ENCODE measurements at regions not wholly inside any gene's neighbourhood (a gene's known extent, or its start where the extent isn't known, plus 50 kb on each side); places are given as distances from the start of the nearest gene placed in this dataset.

DNA sequence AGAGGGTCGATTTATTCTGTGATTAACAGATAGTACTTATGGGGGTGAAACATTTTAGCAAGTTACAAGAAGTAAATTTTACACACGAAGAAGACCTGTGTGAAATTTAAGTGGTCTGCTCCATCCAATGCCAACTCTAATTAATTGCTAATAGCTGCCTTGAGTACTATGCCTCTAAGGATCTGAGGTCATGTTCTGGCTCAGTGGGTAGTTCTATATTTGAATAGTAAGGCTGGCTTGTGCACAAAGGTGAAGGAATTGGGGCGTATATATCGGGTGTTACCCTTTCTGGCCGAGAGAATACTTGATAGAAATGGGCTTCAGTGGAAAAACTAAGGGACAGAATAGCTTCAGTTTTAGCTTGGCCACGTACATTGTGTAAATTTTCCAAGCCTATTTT, 345.2 kb upstream of the ANKRD30A start:
- TF ChIP-seq EP300 (IDR thresholded peaks at IDR 0.05; ENCODE audit: borderline replicate concordance): no peak
- no peak for TF ChIP-seq FOXM1 (IDR thresholded peaks at IDR 0.05; ENCODE audit: borderline replicate concordance, low read depth)
- TF ChIP-seq RAD21 (IDR thresholded peaks at IDR 0.05; ENCODE audit: low read depth): no peak
- no peak for TF ChIP-seq CREB1 (IDR thresholded peaks at IDR 0.05; ENCODE audit: low read depth)
- TF ChIP-seq, protein P1, sequence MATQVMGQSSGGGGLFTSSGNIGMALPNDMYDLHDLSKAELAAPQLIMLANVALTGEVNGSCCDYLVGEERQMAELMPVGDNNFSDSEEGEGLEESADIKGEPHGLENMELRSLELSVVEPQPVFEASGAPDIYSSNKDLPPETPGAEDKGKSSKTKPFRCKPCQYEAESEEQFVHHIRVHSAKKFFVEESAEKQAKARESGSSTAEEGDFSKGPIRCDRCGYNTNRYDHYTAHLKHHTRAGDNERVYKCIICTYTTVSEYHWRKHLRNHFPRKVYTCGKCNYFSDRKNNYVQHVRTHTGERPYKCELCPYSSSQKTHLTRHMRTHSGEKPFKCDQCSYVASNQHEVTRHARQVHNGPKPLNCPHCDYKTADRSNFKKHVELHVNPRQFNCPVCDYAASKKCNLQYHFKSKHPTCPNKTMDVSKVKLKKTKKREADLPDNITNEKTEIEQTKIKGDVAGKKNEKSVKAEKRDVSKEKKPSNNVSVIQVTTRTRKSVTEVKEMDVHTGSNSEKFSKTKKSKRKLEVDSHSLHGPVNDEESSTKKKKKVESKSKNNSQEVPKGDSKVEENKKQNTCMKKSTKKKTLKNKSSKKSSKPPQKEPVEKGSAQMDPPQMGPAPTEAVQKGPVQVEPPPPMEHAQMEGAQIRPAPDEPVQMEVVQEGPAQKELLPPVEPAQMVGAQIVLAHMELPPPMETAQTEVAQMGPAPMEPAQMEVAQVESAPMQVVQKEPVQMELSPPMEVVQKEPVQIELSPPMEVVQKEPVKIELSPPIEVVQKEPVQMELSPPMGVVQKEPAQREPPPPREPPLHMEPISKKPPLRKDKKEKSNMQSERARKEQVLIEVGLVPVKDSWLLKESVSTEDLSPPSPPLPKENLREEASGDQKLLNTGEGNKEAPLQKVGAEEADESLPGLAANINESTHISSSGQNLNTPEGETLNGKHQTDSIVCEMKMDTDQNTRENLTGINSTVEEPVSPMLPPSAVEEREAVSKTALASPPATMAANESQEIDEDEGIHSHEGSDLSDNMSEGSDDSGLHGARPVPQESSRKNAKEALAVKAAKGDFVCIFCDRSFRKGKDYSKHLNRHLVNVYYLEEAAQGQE (IDR thresholded peaks at IDR 0.05; ENCODE audit: low read depth): no peak
- TF ChIP-seq EGR1 (IDR thresholded peaks at IDR 0.05): no peak
- TF ChIP-seq, protein P2, sequence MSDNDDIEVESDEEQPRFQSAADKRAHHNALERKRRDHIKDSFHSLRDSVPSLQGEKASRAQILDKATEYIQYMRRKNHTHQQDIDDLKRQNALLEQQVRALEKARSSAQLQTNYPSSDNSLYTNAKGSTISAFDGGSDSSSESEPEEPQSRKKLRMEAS (IDR thresholded peaks at IDR 0.05): no peak
- TF ChIP-seq, protein P3, sequence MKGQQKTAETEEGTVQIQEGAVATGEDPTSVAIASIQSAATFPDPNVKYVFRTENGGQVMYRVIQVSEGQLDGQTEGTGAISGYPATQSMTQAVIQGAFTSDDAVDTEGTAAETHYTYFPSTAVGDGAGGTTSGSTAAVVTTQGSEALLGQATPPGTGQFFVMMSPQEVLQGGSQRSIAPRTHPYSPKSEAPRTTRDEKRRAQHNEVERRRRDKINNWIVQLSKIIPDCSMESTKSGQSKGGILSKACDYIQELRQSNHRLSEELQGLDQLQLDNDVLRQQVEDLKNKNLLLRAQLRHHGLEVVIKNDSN (IDR thresholded peaks at IDR 0.05): no peak
- TF ChIP-seq CEBPB (IDR thresholded peaks at IDR 0.05): no peak
